NOMO-1 treated with DMSO at 0.1 percent for 48 hours (cell line): ENCODE measurements at regions not wholly inside any gene's neighbourhood (a gene's known extent, or its start where the extent isn't known, plus 50 kb on each side); places are given as distances from the start of the nearest gene placed in this dataset.
"Not testable (repeated sequence)": the region's sequence is repeated elsewhere in the genome, so short reads cannot be mapped to it uniquely, and the experiment has no call there.

ENCODE experiments used
- DNase-seq: peaks from one replicate; lab custom pipeline; 2025; ENCODE audit not compliant: unreplicated experiment; lab: John Stamatoyannopoulos, UW

- no peak for DNase-seq
Observed at GRCh38 chr21:18810136-18810535, 406.6 kb upstream of the TMPRSS15 start.

GRCh38 chr21:18812308-18812707 lies 408.7 kb upstream of the TMPRSS15 start:
- DNase-seq = peak; percentile 60

GRCh38 chr21:18819507-18819906 lies 415.9 kb upstream of the TMPRSS15 start:
- DNase-seq = no peak

GRCh38 chr21:18826562-18826961 lies 423.0 kb upstream of the TMPRSS15 start:
- DNase-seq = no peak

- DNase-seq = no peak
Observed at GRCh38 chr21:18831942-18832676, 428.5 kb upstream of the TMPRSS15 start.

- no peak for DNase-seq
Observed at GRCh38 chr21:18832950-18833349, 429.4 kb upstream of the TMPRSS15 start.

- not testable (repeated sequence) for DNase-seq
Observed at GRCh38 chr21:18834121-18834520, 430.5 kb upstream of the TMPRSS15 start.

GRCh38 chr21:18840239-18840638 lies 436.7 kb upstream of the TMPRSS15 start:
- peak; percentile 3 for DNase-seq

- DNase-seq = not testable (repeated sequence)
Observed at GRCh38 chr21:18857606-18858005, 454.0 kb upstream of the TMPRSS15 start.

- DNase-seq = no peak
Observed at GRCh38 chr21:18869104-18869503, 465.5 kb upstream of the TMPRSS15 start.

GRCh38 chr21:18877917-18878316 lies 474.3 kb upstream of the TMPRSS15 start:
- no peak for DNase-seq

GRCh38 chr21:18887922-18888602 lies 484.5 kb upstream of the TMPRSS15 start:
- DNase-seq = no peak

- no peak for DNase-seq
Observed at GRCh38 chr21:18893406-18893805, 489.8 kb upstream of the TMPRSS15 start.

- DNase-seq = no peak
Observed at GRCh38 chr21:18894387-18894786, 490.8 kb upstream of the TMPRSS15 start.

- no peak for DNase-seq
Observed at GRCh38 chr21:18899261-18899660, 495.7 kb upstream of the TMPRSS15 start.

- no peak for DNase-seq
Observed at GRCh38 chr21:18902660-18903059, 499.1 kb upstream of the TMPRSS15 start.

GRCh38 chr21:18907076-18907475 lies 503.5 kb upstream of the TMPRSS15 start:
- DNase-seq = no peak

GRCh38 chr21:18908641-18909040 lies 505.1 kb upstream of the TMPRSS15 start:
- DNase-seq = no peak

GRCh38 chr21:18913914-18914313 lies 510.3 kb upstream of the TMPRSS15 start:
- no peak for DNase-seq

GRCh38 chr21:18914570-18914969 lies 511.0 kb upstream of the TMPRSS15 start:
- no peak for DNase-seq

- DNase-seq = no peak
Observed at GRCh38 chr21:18917622-18918021, 514.0 kb upstream of the TMPRSS15 start.

- no peak for DNase-seq
Observed at GRCh38 chr21:18931237-18931636, 527.7 kb upstream of the TMPRSS15 start.

- no peak for DNase-seq
Observed at GRCh38 chr21:18937337-18937736, 533.8 kb upstream of the TMPRSS15 start.
